ENCODE measurements at regions not wholly inside any gene's neighbourhood (a gene's known extent, or its start where the extent isn't known, plus 50 kb on each side); places are given as distances from the start of the nearest gene placed in this dataset.
"Not testable (repeated sequence)": the region's sequence is repeated elsewhere in the genome, so short reads cannot be mapped to it uniquely, and the experiment has no call there.

GRCh38 chrX:1102786-1103185 lies 109.7 kb downstream of the CRLF2 start:
- no peak for DNase-seq (ENCODE audit: low spot score)

- not testable (repeated sequence) for DNase-seq (ENCODE audit: low spot score)
These were observed 110.2 kb downstream of the CRLF2 start for GRCh38 chrX:1102221-1102620.

GRCh38 chrX:1099146-1099770 lies 113.2 kb downstream of the CRLF2 start:
- DNase-seq (ENCODE audit: low spot score): no peak

- DNase-seq (ENCODE audit: low spot score): no peak
These were observed 115.1 kb downstream of the CRLF2 start for GRCh38 chrX:1097328-1097727.

- no peak for DNase-seq (ENCODE audit: low spot score)
These were observed 117.7 kb downstream of the CRLF2 start for GRCh38 chrX:1094566-1095333.

- DNase-seq (ENCODE audit: low spot score): no peak
These were observed 118.6 kb downstream of the CRLF2 start for GRCh38 chrX:1093586-1094421.

GRCh38 chrX:1093121-1093520 lies 119.3 kb downstream of the CRLF2 start:
- no peak for DNase-seq (ENCODE audit: low spot score)

- no peak for DNase-seq (ENCODE audit: low spot score)
These were observed 125.7 kb downstream of the CRLF2 start for GRCh38 chrX:1086444-1087409.

- not testable (repeated sequence) for DNase-seq (ENCODE audit: low spot score)
These were observed 126.6 kb downstream of the CRLF2 start for GRCh38 chrX:1085871-1086270.

GRCh38 chrX:1084689-1085088 lies 127.8 kb downstream of the CRLF2 start:
- DNase-seq (ENCODE audit: low spot score): no peak

GRCh38 chrX:1076871-1077651 lies 135.4 kb downstream of the CRLF2 start:
- no peak for DNase-seq (ENCODE audit: low spot score)

- DNase-seq (ENCODE audit: low spot score): no peak
These were observed 136.7 kb downstream of the CRLF2 start for GRCh38 chrX:1075741-1076140.

GRCh38 chrX:1075156-1075555 lies 137.3 kb downstream of the CRLF2 start:
- no peak for DNase-seq (ENCODE audit: low spot score)

- no peak for DNase-seq (ENCODE audit: low spot score)
These were observed 137.7 kb downstream of the CRLF2 start for GRCh38 chrX:1074755-1075154.

GRCh38 chrX:1074172-1074571 lies 138.3 kb downstream of the CRLF2 start:
- DNase-seq (ENCODE audit: low spot score): no peak

GRCh38 chrX:1072637-1073377 lies 139.6 kb downstream of the CRLF2 start:
- DNase-seq (ENCODE audit: low spot score): no peak

GRCh38 chrX:1071351-1071750 lies 141.1 kb downstream of the CRLF2 start:
- DNase-seq (ENCODE audit: low spot score): no peak

GRCh38 chrX:1062351-1062750 lies 150.1 kb downstream of the CRLF2 start:
- DNase-seq (ENCODE audit: low spot score): no peak

- DNase-seq (ENCODE audit: low spot score): no peak
These were observed 151.9 kb downstream of the CRLF2 start for GRCh38 chrX:1060562-1060960.
